ENCODE measurements at regions not wholly inside any gene's neighbourhood (a gene's known extent, or its start where the extent isn't known, plus 50 kb on each side); places are given as distances from the start of the nearest gene placed in this dataset.

DNA sequence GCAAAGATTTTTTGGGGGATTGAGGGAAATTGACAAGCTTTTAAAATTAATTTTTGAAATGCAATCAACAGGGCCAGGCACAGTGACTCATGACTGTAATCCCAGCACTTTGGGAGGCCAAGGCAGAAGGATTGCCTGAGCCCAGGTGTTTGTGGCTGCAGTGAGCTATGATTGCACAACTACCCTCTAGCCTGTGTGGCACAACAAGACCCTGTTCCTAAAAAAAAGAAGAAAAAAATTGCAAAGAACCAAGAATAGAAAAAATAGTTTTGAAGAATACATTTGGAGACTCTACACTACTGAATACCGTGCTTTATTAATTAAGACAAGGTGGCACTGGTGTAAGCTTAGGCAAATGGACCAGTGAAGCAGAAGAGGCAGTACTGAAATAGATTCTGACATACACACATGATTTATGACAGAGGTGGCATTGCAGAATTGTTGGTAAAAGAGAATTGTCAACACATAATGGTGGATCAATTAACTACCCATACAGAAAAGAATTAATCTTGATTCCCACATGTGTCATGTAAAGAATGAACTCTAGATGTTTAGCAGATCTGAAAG lies 443.3 kb upstream of the ATP11B start:
- no peaks in the 10 kb centered on the region for H3K36me3 ChIP-seq (ENCODE audit: control insufficient read depth, insufficient read depth, low read length)
- H3K9me3 ChIP-seq (ENCODE audit: control insufficient read depth, low read length): no peaks in the 10 kb centered on the region
- H3K27ac ChIP-seq (ENCODE audit: low read depth, low read length, severe bottlenecking): no peak overlapping the region
- WGBS, 2 experiments (ENCODE audit: insufficient coverage in 2 of 2): no CpG with 5 or more reads among the region's 1 CpG
- no peaks in the 10 kb centered on the region for H3K4me1 ChIP-seq (ENCODE audit: control insufficient read depth, insufficient read depth, low read length, poor library complexity, severe bottlenecking)
- no peak overlapping the region for H3K4me3 ChIP-seq (ENCODE audit: extremely low read depth, insufficient read depth, low read length, poor library complexity, severe bottlenecking)

DNA sequence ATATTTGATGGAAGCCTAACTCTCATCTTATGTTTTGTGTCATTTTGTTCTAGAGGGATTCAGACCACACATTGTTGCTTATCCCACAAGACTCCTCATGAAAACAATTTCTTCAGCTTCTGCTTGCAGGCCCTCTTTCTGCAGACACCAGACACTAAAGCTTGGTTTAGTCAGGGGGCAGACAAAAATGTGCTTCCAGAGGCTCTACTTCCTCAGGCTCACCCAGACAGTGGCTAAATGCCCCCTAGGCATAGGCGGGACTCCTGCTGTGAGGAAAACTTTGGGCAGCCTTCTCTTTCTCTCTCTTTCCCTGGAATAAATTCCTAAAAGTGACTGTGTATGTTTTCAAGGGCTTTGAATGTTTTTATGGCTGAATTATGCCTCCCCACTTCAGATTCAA lies 435.4 kb upstream of the ATP11B start:
- WGBS, 2 experiments (ENCODE audit: insufficient coverage in 2 of 2): no CpG with 5 or more reads among the region's 1 CpG
- H3K4me3 ChIP-seq (ENCODE audit: extremely low read depth, insufficient read depth, low read length, poor library complexity, severe bottlenecking): no peak overlapping the region
- no peaks in the 10 kb centered on the region for H3K9me3 ChIP-seq (ENCODE audit: control insufficient read depth, low read length)
- H3K4me1 ChIP-seq (ENCODE audit: control insufficient read depth, insufficient read depth, low read length, poor library complexity, severe bottlenecking): peaks cover 4% of the 10 kb centered on the region
- H3K27ac ChIP-seq (ENCODE audit: low read depth, low read length, severe bottlenecking): no peak overlapping the region
- no peaks in the 10 kb centered on the region for H3K36me3 ChIP-seq (ENCODE audit: control insufficient read depth, insufficient read depth, low read length)

DNA sequence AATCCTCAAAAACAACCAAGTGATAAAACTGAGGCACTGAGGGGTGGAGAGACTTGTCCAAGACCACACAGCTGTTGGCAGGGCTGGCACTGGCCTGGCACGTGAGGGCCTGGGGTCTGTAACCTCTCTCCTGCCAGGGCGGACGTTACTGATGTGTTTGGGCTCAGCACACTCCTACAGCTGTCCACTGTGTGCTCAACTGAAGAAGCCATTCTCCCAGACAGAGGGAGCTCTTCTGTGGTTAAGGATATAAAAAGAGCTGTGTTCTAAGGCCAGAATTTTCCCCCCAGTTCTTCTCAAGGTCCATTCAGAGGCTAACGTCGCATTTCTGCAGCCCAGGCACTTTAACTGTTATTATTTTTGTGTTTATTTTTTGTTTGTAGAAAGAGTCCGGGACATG lies 429.0 kb upstream of the ATP11B start:
- H3K27ac ChIP-seq (ENCODE audit: low read depth, low read length, severe bottlenecking): no peak overlapping the region
- 78% methylated on average over 3 to 4 of the region's 6 CpGs for WGBS, 2 experiments (ENCODE audit: insufficient coverage in 2 of 2)
- H3K9me3 ChIP-seq (ENCODE audit: control insufficient read depth, low read length): no peaks in the 10 kb centered on the region
- peaks cover 7% of the 10 kb centered on the region for H3K4me1 ChIP-seq (ENCODE audit: control insufficient read depth, insufficient read depth, low read length, poor library complexity, severe bottlenecking)
- no peak overlapping the region for H3K4me3 ChIP-seq (ENCODE audit: extremely low read depth, insufficient read depth, low read length, poor library complexity, severe bottlenecking)
- no peaks in the 10 kb centered on the region for H3K36me3 ChIP-seq (ENCODE audit: control insufficient read depth, insufficient read depth, low read length)

DNA sequence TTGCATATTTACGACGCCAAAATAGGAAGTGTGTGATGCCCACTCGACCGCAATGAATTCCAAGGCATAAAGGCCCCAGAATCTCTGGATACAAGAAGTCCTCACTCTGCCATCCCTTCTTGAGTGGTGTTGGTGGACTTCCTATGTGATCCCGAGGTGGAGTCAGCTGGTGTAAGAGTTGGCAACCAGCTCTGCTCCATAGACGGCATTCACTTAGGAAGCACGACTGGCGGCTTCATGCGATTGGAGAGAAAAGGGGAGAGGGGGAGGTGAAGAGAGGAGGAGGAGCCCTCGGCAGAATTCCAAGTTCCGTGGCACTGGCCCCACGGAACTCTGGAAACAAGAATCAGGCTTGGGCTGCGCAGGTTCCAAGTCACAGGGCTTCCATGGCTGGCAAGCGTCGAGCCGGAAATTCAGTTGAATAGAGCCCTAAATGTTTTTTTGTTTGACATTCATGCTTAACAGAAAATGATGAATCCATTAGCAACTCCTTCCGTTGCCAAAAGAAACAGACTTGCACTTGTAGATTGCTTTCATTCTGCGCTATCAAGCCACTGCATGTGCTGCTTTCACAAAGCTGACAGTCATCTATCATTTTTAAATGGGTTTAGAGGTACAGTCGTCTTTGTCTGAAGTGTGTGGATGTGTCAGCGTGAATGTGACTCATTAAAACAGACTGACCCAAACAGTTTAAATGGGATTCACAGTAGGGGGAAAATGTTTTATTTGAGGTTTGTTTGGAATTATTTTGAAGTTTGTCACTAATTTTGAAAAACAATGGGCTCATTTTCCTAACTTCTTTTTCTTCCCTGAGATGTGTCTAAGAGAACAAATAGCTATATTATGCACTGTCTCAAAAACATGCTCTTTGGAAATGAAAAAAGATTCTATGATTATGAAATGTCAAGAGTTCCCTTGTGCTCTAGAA lies 428.3 kb upstream of the ATP11B start:
- Histone ChIP-seq H3K4me1 (ENCODE audit: control insufficient read depth, insufficient read depth, low read length, poor library complexity, severe bottlenecking) (peaks cover 7% of the 10 kb centered on the region), H3K27ac (ENCODE audit: low read depth, low read length, severe bottlenecking) (no peak overlapping the region), H3K4me3 (ENCODE audit: extremely low read depth, insufficient read depth, low read length, poor library complexity, severe bottlenecking) (no peak overlapping the region), H3K9me3 (ENCODE audit: control insufficient read depth, low read length) (no peaks in the 10 kb centered on the region), H3K36me3 (ENCODE audit: control insufficient read depth, insufficient read depth, low read length) (no peaks in the 10 kb centered on the region)
- WGBS, 2 experiments (ENCODE audit: insufficient coverage in 2 of 2): 85 to 88% methylated on average over 13 to 17 of the region's 20 CpGs

DNA sequence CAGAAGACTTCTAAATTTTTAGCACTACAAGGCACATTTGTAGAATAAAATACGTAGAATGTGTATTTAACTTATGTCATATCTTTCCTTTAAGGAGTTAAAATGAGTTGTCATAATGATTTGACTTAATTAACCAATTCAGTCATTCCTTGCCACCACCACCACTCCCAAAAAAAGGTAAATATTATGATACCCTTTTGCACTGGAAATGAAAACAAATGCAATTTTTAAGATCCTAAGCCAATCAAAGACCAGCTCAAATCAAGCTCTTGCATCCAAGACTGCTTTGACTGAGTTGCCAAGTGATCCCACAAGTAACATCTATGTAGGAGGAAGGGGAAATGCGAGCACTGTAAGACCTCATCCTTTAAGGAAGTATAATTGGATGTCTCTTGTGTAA lies 426.6 kb upstream of the ATP11B start:
- Histone ChIP-seq H3K27ac (ENCODE audit: low read depth, low read length, severe bottlenecking) (no peak overlapping the region), H3K4me1 (ENCODE audit: control insufficient read depth, insufficient read depth, low read length, poor library complexity, severe bottlenecking) (peaks cover 7% of the 10 kb centered on the region), H3K36me3 (ENCODE audit: control insufficient read depth, insufficient read depth, low read length) (no peaks in the 10 kb centered on the region), H3K4me3 (ENCODE audit: extremely low read depth, insufficient read depth, low read length, poor library complexity, severe bottlenecking) (no peak overlapping the region), H3K9me3 (ENCODE audit: control insufficient read depth, low read length) (no peaks in the 10 kb centered on the region)
- no CpG with 5 or more reads among the region's 2 CpGs for WGBS, 2 experiments (ENCODE audit: insufficient coverage in 2 of 2)

DNA sequence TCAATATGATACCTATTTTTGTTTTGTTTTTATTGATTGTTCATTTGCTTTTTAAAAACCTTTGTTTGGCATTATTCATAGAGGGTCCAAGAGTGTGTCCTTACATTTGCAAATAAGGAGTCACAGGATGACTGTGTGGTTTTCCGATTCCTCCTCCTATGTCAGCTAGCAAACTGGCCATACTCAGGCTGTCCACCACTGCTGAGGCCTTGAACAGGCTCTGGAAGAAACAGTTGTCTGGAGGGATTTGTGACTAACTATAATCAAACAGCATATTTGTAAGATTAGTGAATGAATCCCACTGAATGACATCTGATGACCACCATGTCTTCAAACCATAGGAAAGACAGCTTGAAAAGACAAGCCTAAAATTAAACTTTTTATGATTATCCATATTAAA lies 423.4 kb upstream of the ATP11B start:
- Histone ChIP-seq H3K4me3 (ENCODE audit: extremely low read depth, insufficient read depth, low read length, poor library complexity, severe bottlenecking) (no peak overlapping the region), H3K27ac (ENCODE audit: low read depth, low read length, severe bottlenecking) (no peak overlapping the region), H3K4me1 (ENCODE audit: control insufficient read depth, insufficient read depth, low read length, poor library complexity, severe bottlenecking) (peaks cover under 1% of the 10 kb centered on the region), H3K36me3 (ENCODE audit: control insufficient read depth, insufficient read depth, low read length) (no peaks in the 10 kb centered on the region), H3K9me3 (ENCODE audit: control insufficient read depth, low read length) (no peaks in the 10 kb centered on the region)
- WGBS, 2 experiments (ENCODE audit: insufficient coverage in 2 of 2): 89% methylated on average over 1 of the region's 1 CpG; no CpG with 5 or more reads in 1 of the 2 experiments

DNA sequence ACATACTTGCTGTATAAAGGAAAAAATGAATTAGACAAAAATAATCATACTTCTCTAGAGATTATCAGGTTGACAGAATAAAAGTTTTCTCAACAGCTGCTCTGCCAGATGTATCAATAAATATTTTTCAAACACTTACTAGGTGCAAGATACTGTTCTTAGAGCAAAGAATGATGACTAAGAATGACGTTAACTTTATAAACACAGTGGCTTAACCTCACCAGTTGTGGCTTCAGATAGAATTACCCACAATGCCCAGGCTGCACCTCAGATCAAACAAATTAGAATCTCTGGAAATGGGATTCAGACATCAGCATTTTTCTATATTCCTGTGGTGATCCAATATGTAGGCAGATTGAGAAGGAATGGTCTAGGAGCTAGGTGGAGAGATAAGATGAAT lies 422.4 kb upstream of the ATP11B start:
- Histone ChIP-seq H3K4me3 (ENCODE audit: extremely low read depth, insufficient read depth, low read length, poor library complexity, severe bottlenecking) (no peak overlapping the region), H3K9me3 (ENCODE audit: control insufficient read depth, low read length) (no peaks in the 10 kb centered on the region), H3K27ac (ENCODE audit: low read depth, low read length, severe bottlenecking) (no peak overlapping the region), H3K36me3 (ENCODE audit: control insufficient read depth, insufficient read depth, low read length) (no peaks in the 10 kb centered on the region), H3K4me1 (ENCODE audit: control insufficient read depth, insufficient read depth, low read length, poor library complexity, severe bottlenecking) (no peaks in the 10 kb centered on the region)
- 83% methylated on average over 1 of the region's 1 CpG; no CpG with 5 or more reads in 1 of the 2 experiments for WGBS, 2 experiments (ENCODE audit: insufficient coverage in 2 of 2)

DNA sequence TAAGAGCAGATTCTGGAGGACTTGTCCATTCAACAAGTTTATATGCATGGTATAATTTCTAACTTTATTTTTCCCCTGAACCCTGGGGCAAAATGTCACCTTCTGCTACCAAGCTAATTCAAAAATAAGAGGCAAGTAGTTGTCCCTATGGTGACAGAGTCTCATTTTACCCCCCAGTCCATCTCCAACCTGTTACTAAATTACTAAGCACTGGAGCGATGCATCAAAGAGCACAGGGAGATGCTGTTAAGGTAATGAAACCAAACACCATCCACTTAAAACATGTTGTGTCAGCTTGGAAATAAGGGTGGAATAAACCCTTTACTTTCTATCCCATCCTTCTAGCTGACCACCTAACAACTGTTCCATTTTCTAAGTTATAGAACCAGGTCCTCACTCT lies 417.4 kb upstream of the ATP11B start:
- H3K36me3 ChIP-seq (ENCODE audit: control insufficient read depth, insufficient read depth, low read length): no peaks in the 10 kb centered on the region
- H3K4me1 ChIP-seq (ENCODE audit: control insufficient read depth, insufficient read depth, low read length, poor library complexity, severe bottlenecking): no peaks in the 10 kb centered on the region
- no peaks in the 10 kb centered on the region for H3K9me3 ChIP-seq (ENCODE audit: control insufficient read depth, low read length)
- H3K27ac ChIP-seq (ENCODE audit: low read depth, low read length, severe bottlenecking): no peak overlapping the region
- H3K4me3 ChIP-seq (ENCODE audit: extremely low read depth, insufficient read depth, low read length, poor library complexity, severe bottlenecking): no peak overlapping the region
- WGBS, 2 experiments (ENCODE audit: insufficient coverage in 2 of 2): no CpG with 5 or more reads among the region's 1 CpG

DNA sequence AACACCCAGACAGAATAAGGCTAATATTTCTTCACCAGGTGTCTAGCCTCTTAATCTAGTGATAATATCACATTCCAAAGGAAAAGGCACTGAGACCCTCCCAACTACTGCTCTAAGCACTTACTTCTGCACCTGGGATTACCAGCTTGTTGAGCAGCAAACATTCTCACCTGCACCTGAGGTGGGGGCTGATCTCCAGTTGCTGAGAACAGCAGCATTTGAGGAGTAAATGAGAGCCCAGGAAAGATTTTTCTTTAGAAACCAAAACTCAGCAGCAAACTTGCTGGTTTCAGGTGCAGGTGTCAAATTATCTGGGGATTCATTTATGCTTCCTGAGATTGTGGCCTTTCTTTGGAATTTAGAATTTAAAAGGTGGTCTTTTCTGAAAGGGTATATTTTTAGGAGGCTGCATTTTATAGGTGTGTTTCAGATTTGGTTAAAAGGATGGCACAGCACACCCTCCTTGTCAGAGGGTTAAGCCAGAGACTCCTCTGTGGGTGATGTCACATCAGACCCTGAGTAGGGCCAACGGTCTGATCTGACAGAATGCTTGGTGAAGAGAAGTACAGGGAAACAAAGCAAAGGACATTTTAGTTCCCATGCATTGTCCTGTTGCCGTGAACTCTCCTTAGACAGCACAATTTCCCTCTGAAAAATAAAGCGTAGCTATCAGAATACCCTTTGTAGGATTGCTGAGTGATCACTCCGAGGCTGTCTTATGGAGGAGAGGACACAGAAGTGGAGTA lies 411.0 kb upstream of the ATP11B start:
- 80 to 100% methylated on average over 1 to 2 of the region's 4 CpGs for WGBS, 2 experiments (ENCODE audit: insufficient coverage in 2 of 2)
- H3K4me3 ChIP-seq (ENCODE audit: extremely low read depth, insufficient read depth, low read length, poor library complexity, severe bottlenecking): no peak overlapping the region
- H3K36me3 ChIP-seq (ENCODE audit: control insufficient read depth, insufficient read depth, low read length): no peaks in the 10 kb centered on the region
- H3K27ac ChIP-seq (ENCODE audit: low read depth, low read length, severe bottlenecking): no peak overlapping the region
- no peaks in the 10 kb centered on the region for H3K4me1 ChIP-seq (ENCODE audit: control insufficient read depth, insufficient read depth, low read length, poor library complexity, severe bottlenecking)
- no peaks in the 10 kb centered on the region for H3K9me3 ChIP-seq (ENCODE audit: control insufficient read depth, low read length)

DNA sequence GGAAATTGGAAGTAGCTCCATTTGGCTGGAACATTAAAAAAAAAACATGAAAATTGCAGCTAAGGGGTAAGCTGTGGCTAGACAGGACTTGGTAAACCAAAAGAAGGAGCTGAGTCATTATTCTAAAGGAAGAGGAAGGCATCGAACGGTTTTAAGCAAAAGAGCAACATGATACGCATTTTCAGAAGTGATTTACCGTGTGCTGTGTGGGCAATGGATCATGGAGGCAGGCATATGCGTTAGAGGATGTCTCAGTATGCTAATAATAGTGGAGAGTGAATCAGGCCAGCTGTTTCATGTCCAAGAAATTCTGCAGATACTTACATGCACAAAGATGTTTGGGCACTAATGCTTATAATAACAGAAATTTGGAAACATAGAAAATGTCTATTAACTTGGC lies 409.1 kb upstream of the ATP11B start:
- H3K36me3 ChIP-seq (ENCODE audit: control insufficient read depth, insufficient read depth, low read length): no peaks in the 10 kb centered on the region
- H3K4me3 ChIP-seq (ENCODE audit: extremely low read depth, insufficient read depth, low read length, poor library complexity, severe bottlenecking): no peak overlapping the region
- H3K4me1 ChIP-seq (ENCODE audit: control insufficient read depth, insufficient read depth, low read length, poor library complexity, severe bottlenecking): no peaks in the 10 kb centered on the region
- H3K9me3 ChIP-seq (ENCODE audit: control insufficient read depth, low read length): no peaks in the 10 kb centered on the region
- no peak overlapping the region for H3K27ac ChIP-seq (ENCODE audit: low read depth, low read length, severe bottlenecking)
- WGBS, 2 experiments (ENCODE audit: insufficient coverage in 2 of 2): 90 to 91% methylated on average over 5 of the region's 5 CpGs

Data from mesodermal cell (in vitro differentiated cells).